ENCODE measurements at regions not wholly inside any gene's neighbourhood (a gene's known extent, or its start where the extent isn't known, plus 50 kb on each side); places are given as distances from the start of the nearest gene placed in this dataset.

DNA sequence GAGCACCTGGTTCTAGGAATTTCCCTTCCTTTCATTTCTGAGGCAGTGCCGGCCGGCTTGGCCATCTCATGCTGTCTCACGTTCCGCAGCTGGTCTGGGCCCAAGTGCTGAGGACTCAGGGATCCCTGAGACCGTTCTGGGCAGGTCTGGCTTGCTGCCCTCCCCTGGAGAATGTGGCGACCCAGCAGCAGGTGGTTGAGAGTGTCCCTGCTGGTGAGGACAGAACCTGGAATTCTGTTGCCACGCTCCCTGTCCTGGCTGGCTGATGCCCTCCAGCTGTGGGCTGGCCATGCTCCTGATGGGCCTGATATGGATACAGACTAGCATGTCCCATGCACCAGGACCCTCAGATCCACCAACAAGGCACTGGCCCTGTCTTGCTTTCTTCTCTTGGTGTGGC, 114.0 kb upstream of the C1QTNF9B start:
- intact Hi-C loops (cut with DNase I): loop anchor here (10.0 kb wide), 1 partner anchor 214 kb away; no protein-coding TSS in a partner anchor
- WGBS, 2 donors: 62 to 90% methylated on average over 4 to 7 of the region's 7 CpGs

DNA sequence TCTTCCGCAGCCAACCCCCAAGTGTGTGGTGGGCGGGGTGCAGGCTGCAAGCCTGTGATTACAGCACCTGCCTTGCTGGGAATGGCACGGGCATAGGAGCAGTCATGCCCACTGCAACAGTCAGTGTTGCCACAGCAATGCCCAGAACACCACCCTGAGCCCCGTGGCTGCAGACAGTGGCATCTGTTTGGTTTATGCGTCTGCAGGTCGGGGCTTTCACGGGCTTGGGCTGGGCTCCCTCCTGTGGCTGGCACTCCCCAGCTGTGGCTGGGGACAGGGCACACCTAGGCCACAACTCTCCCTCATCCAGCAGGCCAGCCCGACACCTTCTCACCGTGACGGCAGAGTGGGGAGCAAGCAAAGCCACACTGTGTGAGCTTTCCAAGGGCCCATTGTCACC, 115.3 kb upstream of the C1QTNF9B start:
- Histone ChIP-seq H3K27me3 (no peaks in the 10 kb centered on the region), H3K27ac (no peak overlapping the region), H3K4me1 (no peaks in the 10 kb centered on the region), H3K9me3 (no peaks in the 10 kb centered on the region), H3K4me3 (no peak overlapping the region), H3K36me3 (replicated peaks in 1 of 2; ENCODE audit: insufficient read depth in 1 of 2, low read depth in 2 of 2) (no peaks in the 10 kb centered on the region)
- no peak for TF ChIP-seq CTCF (IDR thresholded peaks at IDR 0.05)
- TF ChIP-seq POLR2A (IDR thresholded peaks at IDR 0.05): no peak
- DNase-seq (peak in 1 of 4 donors; percentile 8), ATAC-seq (no peak)
- intact Hi-C loops (cut with DNase I): loop anchor here (10.0 kb wide), 1 partner anchor 212 kb away; no protein-coding TSS in a partner anchor
- 76 to 78% methylated on average over 9 to 10 of the region's 10 CpGs for WGBS, 2 donors

More for the DNA sequence above, 114.0 kb upstream of the C1QTNF9B start:
- DNase-seq (no peak), ATAC-seq (no peak)
- H3K4me3 ChIP-seq: no peak overlapping the region
- TF ChIP-seq POLR2A (IDR thresholded peaks at IDR 0.05): no peak
- TF ChIP-seq CTCF (IDR thresholded peaks at IDR 0.05): peak in 2 of 7 experiments; percentile 11
- H3K9me3 ChIP-seq: no peaks in the 10 kb centered on the region
- H3K27me3 ChIP-seq: no peaks in the 10 kb centered on the region
- H3K36me3 ChIP-seq (replicated peaks in 1 of 2; ENCODE audit: insufficient read depth in 1 of 2, low read depth in 2 of 2): no peaks in the 10 kb centered on the region
- no peak overlapping the region for H3K27ac ChIP-seq
- H3K4me1 ChIP-seq: peaks cover under 1% of the 10 kb centered on the region

DNA sequence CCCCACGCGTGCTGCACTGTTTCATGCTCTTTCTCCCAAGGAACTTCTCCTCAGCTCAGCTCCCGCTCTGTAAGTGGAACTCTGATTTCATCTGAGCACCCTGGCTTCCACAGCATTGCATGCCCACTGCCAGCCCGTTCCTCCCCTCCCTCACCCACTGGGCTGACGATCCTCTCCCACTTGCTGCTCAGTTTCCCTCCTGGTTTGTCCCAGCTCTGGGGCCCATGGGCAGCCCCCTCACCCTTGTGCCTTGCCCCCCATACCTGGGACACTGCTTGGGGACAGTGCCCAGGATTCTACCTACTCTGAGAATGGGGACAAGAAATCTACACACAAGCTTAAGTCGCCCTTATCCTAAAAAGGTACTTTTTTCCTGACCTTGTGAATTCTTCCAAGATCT, 115.9 kb upstream of the C1QTNF9B start:
- Histone ChIP-seq H3K4me3 (no peak overlapping the region), H3K9me3 (no peaks in the 10 kb centered on the region), H3K27ac (no peak overlapping the region), H3K4me1 (no peaks in the 10 kb centered on the region), H3K36me3 (replicated peaks in 1 of 2; ENCODE audit: insufficient read depth in 1 of 2, low read depth in 2 of 2) (no peaks in the 10 kb centered on the region), H3K27me3 (no peaks in the 10 kb centered on the region)
- intact Hi-C loops (cut with DNase I): loop anchor here (10.0 kb wide), 1 partner anchor 212 kb away; no protein-coding TSS in a partner anchor
- WGBS, 2 donors: 74 to 86% methylated on average over 6 of the region's 6 CpGs
- TF ChIP-seq CTCF (IDR thresholded peaks at IDR 0.05): no peak
- no peak for TF ChIP-seq POLR2A (IDR thresholded peaks at IDR 0.05)
- ATAC-seq (no peak), DNase-seq (no peak)

GRCh38 chr13:24016046-24016445, 118.7 kb upstream of the C1QTNF9B start:
- DNase-seq (no peak), ATAC-seq (no peak)
- intact Hi-C loops (cut with DNase I): loop anchor here (10.0 kb wide), 1 partner anchor 209 kb away; no protein-coding TSS in a partner anchor
- TF ChIP-seq CTCF (IDR thresholded peaks at IDR 0.05): no peak
- TF ChIP-seq POLR2A (IDR thresholded peaks at IDR 0.05): no peak
- Histone ChIP-seq H3K9me3 (no peaks in the 10 kb centered on the region), H3K27me3 (no peaks in the 10 kb centered on the region), H3K36me3 (replicated peaks in 1 of 2; ENCODE audit: insufficient read depth in 1 of 2, low read depth in 2 of 2) (no peaks in the 10 kb centered on the region), H3K4me1 (no peaks in the 10 kb centered on the region), H3K27ac (no peak overlapping the region), H3K4me3 (no peak overlapping the region)
- WGBS, 2 donors: 86 to 94% methylated on average over 3 to 8 of the region's 8 CpGs

DNA sequence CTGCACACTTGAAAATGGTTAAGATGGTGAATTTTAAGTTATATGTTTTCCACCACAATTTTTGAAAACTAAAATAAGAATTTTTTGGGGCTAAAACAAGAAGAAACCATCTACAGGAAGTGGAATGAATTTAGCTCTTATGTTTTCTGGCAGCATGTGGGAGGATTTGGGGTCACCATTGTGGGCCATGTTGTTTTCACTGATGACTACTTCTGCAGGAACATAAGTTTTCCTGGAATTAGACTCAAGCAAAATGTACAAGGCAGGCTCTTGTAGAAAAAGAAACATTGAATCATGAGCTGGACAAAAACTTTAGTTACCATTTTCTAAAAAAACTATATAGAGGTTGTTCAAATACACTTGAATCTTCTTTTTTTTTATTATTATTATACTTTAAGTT, 125.3 kb upstream of the C1QTNF9B start:
- no peaks in the 10 kb centered on the region for H3K4me1 ChIP-seq
- DNase-seq (no peak), ATAC-seq (no peak)
- no peaks in the 10 kb centered on the region for H3K9me3 ChIP-seq
- H3K36me3 ChIP-seq (replicated peaks in 1 of 2; ENCODE audit: insufficient read depth in 1 of 2, low read depth in 2 of 2): no peaks in the 10 kb centered on the region
- H3K27ac ChIP-seq: no peak overlapping the region
- no peak for TF ChIP-seq POLR2A (IDR thresholded peaks at IDR 0.05)
- TF ChIP-seq CTCF (IDR thresholded peaks at IDR 0.05): no peak
- no peaks in the 10 kb centered on the region for H3K27me3 ChIP-seq
- intact Hi-C loops (cut with DNase I): no loop called here
- H3K4me3 ChIP-seq: no peak overlapping the region
